ENCODE measurements at regions not wholly inside any gene's neighbourhood (a gene's known extent, or its start where the extent isn't known, plus 50 kb on each side); places are given as distances from the start of the nearest gene placed in this dataset.

DNA sequence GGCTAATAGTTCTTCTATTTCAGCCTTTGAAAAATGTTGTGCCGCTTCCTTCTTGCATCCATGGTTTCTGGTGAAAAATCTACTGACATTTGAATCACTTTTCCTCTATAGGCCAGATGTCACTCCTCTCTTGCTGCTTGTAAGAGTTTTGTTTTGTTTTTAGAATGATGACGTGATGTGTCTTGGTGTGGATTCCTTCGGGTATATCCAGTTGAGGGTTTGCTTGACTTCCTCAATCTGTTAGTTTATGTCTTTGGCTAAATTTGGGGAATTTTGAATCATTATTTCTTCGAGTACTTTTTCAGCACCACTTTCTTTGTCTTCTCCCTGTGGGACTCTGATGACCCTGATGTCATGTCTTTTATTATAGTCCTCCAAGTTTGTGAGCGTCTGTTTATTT is 175.5 kb downstream of the MYLK4 start:
- TF ChIP-seq GATA3 (IDR thresholded peaks at IDR 0.05; ENCODE audit: low read depth, low read length) (no peak), GATA2 (IDR thresholded peaks at IDR 0.05; ENCODE audit: low read depth, low read length) (no peak)
